ENCODE measurements at regions not wholly inside any gene's neighbourhood (a gene's known extent, or its start where the extent isn't known, plus 50 kb on each side); places are given as distances from the start of the nearest gene placed in this dataset.
A peak's percentile ranks its signal among the peaks of the same experiment; 100 is the strongest.

GRCh38 chr2:155755481-155755880 lies 577.0 kb downstream of the NR4A2 start:
- no peak for DNase-seq

- DNase-seq, result no peak
Measured at GRCh38 chr2:155748131-155748530, 584.4 kb downstream of the NR4A2 start.

- no peak for DNase-seq
Measured at GRCh38 chr2:155747531-155747930, 585.0 kb downstream of the NR4A2 start.

GRCh38 chr2:155733091-155733853 lies 599.2 kb downstream of the NR4A2 start:
- DNase-seq, result no peak

- no peak for DNase-seq
Measured at GRCh38 chr2:155730804-155731203, 601.7 kb downstream of the NR4A2 start.

GRCh38 chr2:155727187-155727895 lies 605.2 kb downstream of the NR4A2 start:
- no peak for DNase-seq

- no peak for DNase-seq
Measured at GRCh38 chr2:155722290-155722689, 610.2 kb downstream of the NR4A2 start.

- no peak for DNase-seq
Measured at GRCh38 chr2:155715705-155716104, 616.8 kb downstream of the NR4A2 start.

- no peak for DNase-seq
Measured at GRCh38 chr2:155714983-155715382, 617.5 kb downstream of the NR4A2 start.

GRCh38 chr2:155708071-155708470 lies 624.5 kb downstream of the NR4A2 start:
- DNase-seq, result no peak

GRCh38 chr2:155703917-155704316 lies 628.6 kb downstream of the NR4A2 start:
- DNase-seq, result no peak

GRCh38 chr2:155703048-155703447 lies 629.5 kb downstream of the NR4A2 start:
- no peak for DNase-seq

- DNase-seq, result no peak
Measured at GRCh38 chr2:155701721-155702120, 630.8 kb downstream of the NR4A2 start.

GRCh38 chr2:155696571-155696970 lies 636.0 kb downstream of the NR4A2 start:
- DNase-seq, result no peak

- DNase-seq, result no peak
Measured at GRCh38 chr2:155695505-155695904, 637.0 kb downstream of the NR4A2 start.

- DNase-seq, result no peak
Measured at GRCh38 chr2:155692856-155693255, 639.7 kb downstream of the NR4A2 start.

GRCh38 chr2:155692106-155692505 lies 640.4 kb downstream of the NR4A2 start:
- DNase-seq, result no peak

GRCh38 chr2:155690785-155691184 lies 641.7 kb downstream of the NR4A2 start:
- DNase-seq, result peak; percentile 35

- DNase-seq, result no peak
Measured at GRCh38 chr2:155689791-155690190, 642.7 kb downstream of the NR4A2 start.

GRCh38 chr2:155687181-155687580 lies 645.3 kb downstream of the NR4A2 start:
- DNase-seq, result no peak

GRCh38 chr2:155679647-155680046 lies 652.9 kb downstream of the NR4A2 start:
- no peak for DNase-seq

- no peak for DNase-seq
Measured at GRCh38 chr2:155675920-155676319, 656.6 kb downstream of the NR4A2 start.

GRCh38 chr2:155665704-155666103 lies 666.8 kb downstream of the NR4A2 start:
- no peak for DNase-seq

GRCh38 chr2:155663265-155663664 lies 669.3 kb downstream of the NR4A2 start:
- DNase-seq, result no peak

- DNase-seq, result no peak
Measured at GRCh38 chr2:155662224-155662623, 670.3 kb downstream of the NR4A2 start.

Measured in RPMI8226 (cell line).